ENCODE measurements at regions not wholly inside any gene's neighbourhood (a gene's known extent, or its start where the extent isn't known, plus 50 kb on each side); places are given as distances from the start of the nearest gene placed in this dataset.

DNA sequence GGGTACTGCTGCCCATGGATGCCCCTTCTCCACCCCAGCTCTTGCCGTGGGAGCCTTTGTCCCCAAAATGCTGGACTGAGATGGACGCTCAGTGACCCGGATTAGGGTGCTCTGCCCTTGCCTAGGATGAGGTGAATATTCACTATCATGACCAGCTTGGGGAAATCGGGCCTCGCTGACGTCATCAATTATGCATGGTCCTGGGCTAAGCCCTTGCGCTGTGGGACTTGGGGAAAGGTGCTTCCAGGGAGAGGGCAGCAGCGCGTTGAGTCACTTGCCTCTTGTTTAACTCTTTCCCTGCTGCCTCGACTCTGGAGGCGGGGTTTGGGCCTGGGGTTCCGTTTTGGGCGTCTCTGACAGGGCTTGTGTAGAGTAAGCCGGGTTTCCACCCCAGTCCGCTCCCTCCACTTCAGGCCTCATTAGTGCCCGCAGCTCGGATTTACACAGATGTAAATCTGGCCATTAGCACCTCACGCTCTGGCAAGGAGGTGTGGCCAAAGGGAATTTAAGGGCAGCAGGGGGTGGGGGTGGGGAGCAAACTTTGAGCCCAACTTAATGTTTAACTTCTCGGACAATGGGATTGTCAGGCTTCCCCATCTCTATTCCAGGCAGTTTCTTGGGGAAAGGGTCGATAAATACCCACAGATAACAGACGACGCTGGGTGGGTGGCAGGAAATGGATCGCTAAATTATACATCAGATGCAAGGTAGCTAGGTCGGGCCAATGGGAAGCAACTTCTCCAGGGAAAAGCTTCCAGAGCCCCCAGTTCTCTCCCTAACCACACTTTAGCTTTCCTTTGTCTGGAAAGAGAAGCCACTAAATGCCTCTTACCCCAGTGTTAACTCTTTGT lies 51.3 kb upstream of the TCF7L2 start (continued):
- TF ChIP-seq HDAC6 (IDR thresholded peaks at IDR 0.05; ENCODE audit: unreplicated experiment) (no peak), CEBPB (IDR thresholded peaks at IDR 0.05; ENCODE audit: borderline replicate concordance in 1 of 2, low read depth in 2 of 2, low read length in 2 of 2) (no peak), TARDBP (IDR thresholded peaks at IDR 0.05; ENCODE audit: borderline replicate concordance) (no peak), ASH2L (IDR thresholded peaks at IDR 0.05; ENCODE audit: borderline replicate concordance, low read depth) (no peak), STAT1 (conservative IDR thresholded peaks at IDR 0.05) (no peak), GATAD2B (conservative IDR thresholded peaks at IDR 0.05; ENCODE audit: low read depth) (no peak), MTA2 (IDR thresholded peaks at IDR 0.05; ENCODE audit: low read depth) (no peak), SREBF2 (IDR thresholded peaks at IDR 0.05; ENCODE audit: low read length) (no peak)
- TF ChIP-seq, protein P1, sequence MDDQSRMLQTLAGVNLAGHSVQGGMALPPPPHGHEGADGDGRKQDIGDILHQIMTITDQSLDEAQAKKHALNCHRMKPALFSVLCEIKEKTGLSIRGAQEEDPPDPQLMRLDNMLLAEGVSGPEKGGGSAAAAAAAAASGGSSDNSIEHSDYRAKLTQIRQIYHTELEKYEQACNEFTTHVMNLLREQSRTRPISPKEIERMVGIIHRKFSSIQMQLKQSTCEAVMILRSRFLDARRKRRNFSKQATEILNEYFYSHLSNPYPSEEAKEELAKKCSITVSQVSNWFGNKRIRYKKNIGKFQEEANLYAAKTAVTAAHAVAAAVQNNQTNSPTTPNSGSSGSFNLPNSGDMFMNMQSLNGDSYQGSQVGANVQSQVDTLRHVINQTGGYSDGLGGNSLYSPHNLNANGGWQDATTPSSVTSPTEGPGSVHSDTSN (IDR thresholded peaks at IDR 0.05; ENCODE audit: insufficient replicate concordance, low read depth, low read length) = no peak
- TF ChIP-seq, protein P2, sequence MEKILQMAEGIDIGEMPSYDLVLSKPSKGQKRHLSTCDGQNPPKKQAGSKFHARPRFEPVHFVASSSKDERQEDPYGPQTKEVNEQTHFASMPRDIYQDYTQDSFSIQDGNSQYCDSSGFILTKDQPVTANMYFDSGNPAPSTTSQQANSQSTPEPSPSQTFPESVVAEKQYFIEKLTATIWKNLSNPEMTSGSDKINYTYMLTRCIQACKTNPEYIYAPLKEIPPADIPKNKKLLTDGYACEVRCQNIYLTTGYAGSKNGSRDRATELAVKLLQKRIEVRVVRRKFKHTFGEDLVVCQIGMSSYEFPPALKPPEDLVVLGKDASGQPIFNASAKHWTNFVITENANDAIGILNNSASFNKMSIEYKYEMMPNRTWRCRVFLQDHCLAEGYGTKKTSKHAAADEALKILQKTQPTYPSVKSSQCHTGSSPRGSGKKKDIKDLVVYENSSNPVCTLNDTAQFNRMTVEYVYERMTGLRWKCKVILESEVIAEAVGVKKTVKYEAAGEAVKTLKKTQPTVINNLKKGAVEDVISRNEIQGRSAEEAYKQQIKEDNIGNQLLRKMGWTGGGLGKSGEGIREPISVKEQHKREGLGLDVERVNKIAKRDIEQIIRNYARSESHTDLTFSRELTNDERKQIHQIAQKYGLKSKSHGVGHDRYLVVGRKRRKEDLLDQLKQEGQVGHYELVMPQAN (conservative IDR thresholded peaks at IDR 0.05) = no peak
